ENCODE measurements at regions not wholly inside any gene's neighbourhood (a gene's known extent, or its start where the extent isn't known, plus 50 kb on each side); places are given as distances from the start of the nearest gene placed in this dataset.

GRCh38 chr21:21605521-21605920 is 607.3 kb downstream of the NCAM2 start:
- DNase-seq = no peak

GRCh38 chr21:21606041-21606440 is 607.8 kb downstream of the NCAM2 start:
- DNase-seq = no peak

GRCh38 chr21:21612466-21612865 is 614.3 kb downstream of the NCAM2 start:
- no peak for DNase-seq

- DNase-seq = no peak
Observed at GRCh38 chr21:21614966-21615365, 616.8 kb downstream of the NCAM2 start.

- DNase-seq = no peak
Observed at GRCh38 chr21:21622460-21623234, 624.4 kb downstream of the NCAM2 start.

- DNase-seq = no peak
Observed at GRCh38 chr21:21624674-21625073, 626.5 kb downstream of the NCAM2 start.

GRCh38 chr21:21631961-21632360 is 633.8 kb downstream of the NCAM2 start:
- DNase-seq = no peak

GRCh38 chr21:21632926-21633325 is 634.7 kb downstream of the NCAM2 start:
- no peak for DNase-seq

- no peak for DNase-seq
Observed at GRCh38 chr21:21661741-21662140, 663.5 kb downstream of the NCAM2 start.

- DNase-seq = no peak
Observed at GRCh38 chr21:21662776-21663175, 664.6 kb downstream of the NCAM2 start.

GRCh38 chr21:21664871-21665270 is 666.7 kb downstream of the NCAM2 start:
- no peak for DNase-seq

- no peak for DNase-seq
Observed at GRCh38 chr21:21666689-21667088, 668.5 kb downstream of the NCAM2 start.

GRCh38 chr21:21668198-21668597 is 670.0 kb downstream of the NCAM2 start:
- DNase-seq = no peak

GRCh38 chr21:21673959-21674358 is 675.8 kb downstream of the NCAM2 start:
- DNase-seq = no peak

- no peak for DNase-seq
Observed at GRCh38 chr21:21675601-21676000, 677.4 kb downstream of the NCAM2 start.

- DNase-seq = no peak
Observed at GRCh38 chr21:21682172-21682571, 684.0 kb downstream of the NCAM2 start.

- no peak for DNase-seq
Observed at GRCh38 chr21:21688889-21689288, 690.7 kb downstream of the NCAM2 start.

- DNase-seq = no peak
Observed at GRCh38 chr21:21690068-21690665, 692.0 kb downstream of the NCAM2 start.

- DNase-seq = no peak
Observed at GRCh38 chr21:21712748-21713520, 714.7 kb downstream of the NCAM2 start.

- DNase-seq = no peak
Observed at GRCh38 chr21:21713651-21714180, 715.5 kb downstream of the NCAM2 start.

- no peak for DNase-seq
Observed at GRCh38 chr21:21714426-21714825, 716.2 kb downstream of the NCAM2 start.

- no peak for DNase-seq
Observed at GRCh38 chr21:21715266-21715969, 717.2 kb downstream of the NCAM2 start.

GRCh38 chr21:21722731-21723130 is 724.5 kb downstream of the NCAM2 start:
- no peak for DNase-seq
